Hematopoietic multipotent progenitor cell treated with erythropoietin and hydrocortisone succinate and interleukin-3 and kit ligand, for 17 days (in vitro differentiated cells): ENCODE measurements at regions not wholly inside any gene's neighbourhood (a gene's known extent, or its start where the extent isn't known, plus 50 kb on each side); places are given as distances from the start of the nearest gene placed in this dataset.

ENCODE experiments used
- DNase-seq: peaks from one replicate; pipeline ENCODE4 v3.0.0-alpha.2; 2015; ENCODE audit warnings: low spot score

- no peak for DNase-seq
These were observed 204.2 kb upstream of the COL8A1 start for GRCh38 chr3:99434190-99434589.

GRCh38 chr3:99430348-99431134 is 207.9 kb upstream of the COL8A1 start:
- no peak for DNase-seq

- no peak for DNase-seq
These were observed 208.9 kb upstream of the COL8A1 start for GRCh38 chr3:99429502-99429901.

GRCh38 chr3:99425930-99426329 is 212.5 kb upstream of the COL8A1 start:
- DNase-seq, result no peak

GRCh38 chr3:99419116-99419515 is 219.3 kb upstream of the COL8A1 start:
- no peak for DNase-seq

GRCh38 chr3:99418709-99419108 is 219.7 kb upstream of the COL8A1 start:
- DNase-seq, result no peak

GRCh38 chr3:99418209-99418635 is 220.2 kb upstream of the COL8A1 start:
- DNase-seq, result no peak

GRCh38 chr3:99413504-99413903 is 224.9 kb upstream of the COL8A1 start:
- DNase-seq, result no peak

GRCh38 chr3:99410789-99411311 is 227.5 kb upstream of the COL8A1 start:
- no peak for DNase-seq

GRCh38 chr3:99409961-99410360 is 228.4 kb upstream of the COL8A1 start:
- DNase-seq, result no peak

- DNase-seq, result no peak
These were observed 231.1 kb upstream of the COL8A1 start for GRCh38 chr3:99407257-99407656.

- DNase-seq, result no peak
These were observed 235.6 kb upstream of the COL8A1 start for GRCh38 chr3:99402755-99403154.

GRCh38 chr3:99400352-99400751 is 238.0 kb upstream of the COL8A1 start:
- no peak for DNase-seq

- no peak for DNase-seq
These were observed 241.6 kb upstream of the COL8A1 start for GRCh38 chr3:99396651-99397275.

- DNase-seq, result no peak
These were observed 243.3 kb upstream of the COL8A1 start for GRCh38 chr3:99394831-99395778.

- DNase-seq, result no peak
These were observed 244.4 kb upstream of the COL8A1 start for GRCh38 chr3:99393961-99394360.

- DNase-seq, result no peak
These were observed 249.6 kb upstream of the COL8A1 start for GRCh38 chr3:99388780-99389179.

- no peak for DNase-seq
These were observed 253.8 kb upstream of the COL8A1 start for GRCh38 chr3:99384596-99384995.

- DNase-seq, result no peak
These were observed 261.5 kb upstream of the COL8A1 start for GRCh38 chr3:99376926-99377325.

- DNase-seq, result no peak
These were observed 264.6 kb upstream of the COL8A1 start for GRCh38 chr3:99373846-99374210.

GRCh38 chr3:99373088-99373845 is 265.1 kb upstream of the COL8A1 start:
- DNase-seq, result no peak
